ENCODE measurements at regions not wholly inside any gene's neighbourhood (a gene's known extent, or its start where the extent isn't known, plus 50 kb on each side); places are given as distances from the start of the nearest gene placed in this dataset.

- Histone ChIP-seq H3K4me1 (ENCODE audit: insufficient read depth) (no peaks in the 10 kb centered on the region), H3K9me2 (ENCODE audit: insufficient read depth) (no peaks in the 10 kb centered on the region), H3K4me2 (no peak overlapping the region), H4K20me1 (replicated peaks; ENCODE audit: insufficient read depth) (no peaks in the 10 kb centered on the region), H3K27me3 (ENCODE audit: insufficient read depth) (no peaks in the 10 kb centered on the region), H3F3A (replicated peaks; ENCODE audit: low read depth) (no peaks in the 10 kb centered on the region), H3K4me3 (no peak overlapping the region), H2AFZ (no peak overlapping the region), H3K79me2 (replicated peaks; ENCODE audit: insufficient read depth) (no peaks in the 10 kb centered on the region), H3K36me3 (ENCODE audit: insufficient read depth) (no peaks in the 10 kb centered on the region), H3K27ac (ENCODE audit: low read depth) (no peak overlapping the region)
- TF ChIP-seq EZH2phosphoT487 (IDR thresholded peaks at IDR 0.05; ENCODE audit: unreplicated experiment) (no peak), ZNF114 (CRISPR knock-in tag; IDR thresholded peaks at IDR 0.05) (no peak), ZNF331 (CRISPR knock-in tag; IDR thresholded peaks at IDR 0.05; ENCODE audit: low read depth) (no peak), JUNB (IDR thresholded peaks at IDR 0.05; ENCODE audit: unreplicated experiment) (no peak), CTCF (conservative IDR thresholded peaks at IDR 0.05; ENCODE audit: low read depth in 2 of 2) (no peak), STAT1 (IDR thresholded peaks at IDR 0.05; ENCODE audit: unreplicated experiment) (no peak), NANOG (IDR thresholded peaks at IDR 0.05; ENCODE audit: borderline replicate concordance) (no peak), REST (IDR thresholded peaks at IDR 0.05; ENCODE audit: unreplicated experiment) (no peak), ZNF462 (CRISPR knock-in tag; IDR thresholded peaks at IDR 0.05) (no peak), POLR2AphosphoS5 (IDR thresholded peaks at IDR 0.05; ENCODE audit: low read depth) (no peak), CREB1 (CRISPR knock-in tag; IDR thresholded peaks at IDR 0.05; ENCODE audit: low read depth) (no peak)
- no peak overlapping the region for H3K4me3 Mint-ChIP-seq
- no peaks in the 10 kb centered on the region for H3K27me3 Mint-ChIP-seq (ENCODE audit: insufficient read depth, low read depth, poor library complexity)
- H3K4me1 Mint-ChIP-seq = no peaks in the 10 kb centered on the region
- no peaks in the 10 kb centered on the region for H3K36me3 Mint-ChIP-seq (ENCODE audit: low read depth)
- ATAC-seq = no peak
- no peaks in the 10 kb centered on the region for H3K9me3 Mint-ChIP-seq
- DNase-seq (ENCODE audit: low spot score) = no peak
- H3K27ac Mint-ChIP-seq = 0 out of 2 replicates have a peak overlapping the region, but pooled peaks have one; percentile 40
Measured at GRCh38 chr2:226307487-226308322, 491.9 kb downstream of the IRS1 start.
